Left lung (tissue), 4 donors: ENCODE measurements at regions not wholly inside any gene's neighbourhood (a gene's known extent, or its start where the extent isn't known, plus 50 kb on each side); places are given as distances from the start of the nearest gene placed in this dataset.

Source experiments
- ATAC-seq: fragments of 200-7000 bp; cut with Tn5 transposase; one replicate; pipeline ENCODE4 v1.9.1; 2020; ENCODE audit warnings: moderate library complexity
- DNase-seq, 4 donors: peaks; one replicate each; pipeline ENCODE4 v3.0.0-alpha.2; 2013 to 2020
- H3K27ac ChIP-seq, 2 donors: fragments of 200-600 bp; sonication (generic) in 1 of 2; one replicate each; pipeline versions ENCODE4 v1.5.0 to v1.8.0; 2020 to 2021
- H3K27me3 ChIP-seq, 2 donors: fragments of 200-600 bp; sonication (generic) in 1 of 2; one replicate each; pipeline versions ENCODE4 v1.5.0 to v1.8.0; 2020 to 2021
- H3K36me3 ChIP-seq, 2 donors: fragments of 200-600 bp; sonication (generic) in 1 of 2; one replicate each; pipeline versions ENCODE4 v1.5.0 to v1.8.0; 2020 to 2021
- H3K4me1 ChIP-seq, 2 donors: fragments of 200-600 bp; one replicate each; pipeline ENCODE4 v1.8.0; 2021
- H3K4me3 ChIP-seq, 2 donors: fragments of 200-600 bp; sonication (generic) in 1 of 2; one replicate each; pipeline versions ENCODE4 v1.5.0 to v1.8.0; 2020 to 2021; ENCODE audit warnings: mild to moderate bottlenecking in 1 of 2
- H3K9me3 ChIP-seq, 2 donors: fragments of 200-600 bp; sonication (generic) in 1 of 2; one replicate each; pipeline versions ENCODE4 v1.5.0 to v1.8.0; 2020 to 2021
- intact Hi-C, 2 donors: fragments of 100-400 bp; cut with DNase I; formaldehyde crosslinking; loops; one replicate each; pipeline versions ENCODE4 v1.11.2 to v1.14.2; 2022
- TF ChIP-seq, protein P1 (sequence below), 2 donors: fragments of 200-600 bp; sonication (generic) in 1 of 2; IDR thresholded peaks; one replicate each; pipeline versions ENCODE4 v1.5.0 to v1.8.0; 2021; ENCODE audit warnings: antibody characterized with exemption in 2 of 2
- donor health status: DM: no; HTN: yes; CAD: no.
- donor health status: DM: no; HTN: no; CAD: no.

DNA sequence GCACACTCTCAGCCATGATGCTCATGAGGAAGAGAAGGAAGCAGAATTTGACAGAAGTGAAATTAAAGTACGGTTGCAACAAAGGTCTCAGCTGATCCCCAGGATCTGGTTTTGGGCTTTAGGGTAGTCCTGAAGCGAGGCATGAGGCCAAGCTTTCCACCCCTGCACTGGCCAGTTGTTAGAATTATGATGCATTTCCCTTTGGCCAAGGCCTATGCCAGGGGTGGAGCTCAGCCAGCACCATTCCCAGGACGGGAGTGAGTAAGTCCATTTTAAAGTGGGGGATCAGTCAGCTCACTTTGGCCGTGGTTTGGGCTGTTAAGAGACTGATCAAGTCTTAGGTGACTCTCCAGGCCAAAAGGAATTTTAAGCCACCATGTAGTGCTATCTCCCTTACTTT, 314.5 kb upstream of the MMADHC start:
- no peak for ATAC-seq

DNA sequence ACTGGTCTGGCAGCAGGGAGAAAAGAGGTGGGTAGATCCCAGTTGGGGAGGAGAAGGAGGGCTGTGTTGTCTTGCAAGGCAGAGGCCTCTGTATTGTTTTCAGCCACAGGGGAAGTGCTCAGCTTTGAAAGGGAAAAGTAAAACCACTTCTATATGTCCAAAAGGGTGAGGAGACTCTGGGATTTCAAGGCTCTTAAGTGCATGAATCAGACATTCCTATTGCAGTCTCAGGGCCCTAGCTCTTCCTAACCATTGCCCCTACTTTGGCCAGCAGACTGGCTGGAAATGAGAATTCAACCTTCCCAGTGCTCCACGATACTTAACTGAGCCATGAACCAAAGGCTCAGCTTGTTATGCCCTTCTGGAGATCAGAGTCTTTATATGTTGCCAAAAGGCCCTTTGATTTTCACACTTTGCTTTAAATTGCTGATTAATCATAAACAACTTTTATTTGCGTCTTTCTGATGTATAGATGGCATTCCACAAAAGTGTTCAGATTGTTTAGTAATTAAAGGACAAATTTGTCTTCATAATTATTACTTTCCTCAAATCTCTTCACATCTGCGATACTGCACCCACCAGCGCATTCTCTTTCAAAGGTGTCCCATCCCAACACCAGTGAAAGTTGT, 313.8 kb upstream of the MMADHC start:
- ATAC-seq, result no peak
- H3K4me3 ChIP-seq, result no peak overlapping the region
- intact Hi-C loops, result no loop called here

More for the DNA sequence above, 314.5 kb upstream of the MMADHC start:
- no peaks in the 10 kb centered on the region for H3K9me3 ChIP-seq
- no peaks in the 10 kb centered on the region for H3K27me3 ChIP-seq
- no peak overlapping the region for H3K27ac ChIP-seq
- H3K36me3 ChIP-seq, result no peaks in the 10 kb centered on the region
- DNase-seq, result no peak
- TF ChIP-seq, protein P1, sequence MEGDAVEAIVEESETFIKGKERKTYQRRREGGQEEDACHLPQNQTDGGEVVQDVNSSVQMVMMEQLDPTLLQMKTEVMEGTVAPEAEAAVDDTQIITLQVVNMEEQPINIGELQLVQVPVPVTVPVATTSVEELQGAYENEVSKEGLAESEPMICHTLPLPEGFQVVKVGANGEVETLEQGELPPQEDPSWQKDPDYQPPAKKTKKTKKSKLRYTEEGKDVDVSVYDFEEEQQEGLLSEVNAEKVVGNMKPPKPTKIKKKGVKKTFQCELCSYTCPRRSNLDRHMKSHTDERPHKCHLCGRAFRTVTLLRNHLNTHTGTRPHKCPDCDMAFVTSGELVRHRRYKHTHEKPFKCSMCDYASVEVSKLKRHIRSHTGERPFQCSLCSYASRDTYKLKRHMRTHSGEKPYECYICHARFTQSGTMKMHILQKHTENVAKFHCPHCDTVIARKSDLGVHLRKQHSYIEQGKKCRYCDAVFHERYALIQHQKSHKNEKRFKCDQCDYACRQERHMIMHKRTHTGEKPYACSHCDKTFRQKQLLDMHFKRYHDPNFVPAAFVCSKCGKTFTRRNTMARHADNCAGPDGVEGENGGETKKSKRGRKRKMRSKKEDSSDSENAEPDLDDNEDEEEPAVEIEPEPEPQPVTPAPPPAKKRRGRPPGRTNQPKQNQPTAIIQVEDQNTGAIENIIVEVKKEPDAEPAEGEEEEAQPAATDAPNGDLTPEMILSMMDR (IDR thresholded peaks at IDR 0.05), result no peak
- no peak overlapping the region for H3K4me3 ChIP-seq
- H3K4me1 ChIP-seq, result no peaks in the 10 kb centered on the region
- intact Hi-C loops, result no loop called here

DNA sequence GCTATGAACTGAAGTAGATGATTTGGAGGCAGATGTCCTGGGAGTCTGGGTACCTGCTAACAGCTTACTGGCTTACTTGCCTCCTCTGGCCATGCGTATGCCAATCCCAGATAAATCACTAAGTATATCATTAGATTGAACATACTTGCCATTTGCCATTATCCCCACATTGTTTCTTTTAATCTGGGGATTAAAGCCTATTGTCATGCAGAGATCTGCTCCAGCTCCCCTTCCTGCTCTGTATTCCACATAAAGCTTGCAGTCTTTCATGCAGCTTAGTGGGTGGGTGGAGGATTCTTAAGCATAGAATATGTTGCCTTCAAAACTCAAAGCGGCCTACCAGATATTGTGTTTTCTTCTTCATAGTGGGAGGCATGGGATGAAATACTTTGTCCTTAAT, 311.8 kb upstream of the MMADHC start:
- no peak overlapping the region for H3K4me3 ChIP-seq
- no peaks in the 10 kb centered on the region for H3K9me3 ChIP-seq
- intact Hi-C loops, result no loop called here
- H3K27ac ChIP-seq, result no peak overlapping the region
- TF ChIP-seq, protein P1 (IDR thresholded peaks at IDR 0.05), result no peak
- DNase-seq (no peak), ATAC-seq (no peak)
- H3K36me3 ChIP-seq, result no peaks in the 10 kb centered on the region
- H3K27me3 ChIP-seq, result no peaks in the 10 kb centered on the region
- H3K4me1 ChIP-seq, result no peaks in the 10 kb centered on the region

More for the DNA sequence above, 313.8 kb upstream of the MMADHC start:
- H3K9me3 ChIP-seq, result no peaks in the 10 kb centered on the region
- no peaks in the 10 kb centered on the region for H3K36me3 ChIP-seq
- no peak overlapping the region for H3K27ac ChIP-seq
- DNase-seq, result no peak
- H3K27me3 ChIP-seq, result no peaks in the 10 kb centered on the region
- TF ChIP-seq, protein P1 (IDR thresholded peaks at IDR 0.05), result no peak
- no peaks in the 10 kb centered on the region for H3K4me1 ChIP-seq

DNA sequence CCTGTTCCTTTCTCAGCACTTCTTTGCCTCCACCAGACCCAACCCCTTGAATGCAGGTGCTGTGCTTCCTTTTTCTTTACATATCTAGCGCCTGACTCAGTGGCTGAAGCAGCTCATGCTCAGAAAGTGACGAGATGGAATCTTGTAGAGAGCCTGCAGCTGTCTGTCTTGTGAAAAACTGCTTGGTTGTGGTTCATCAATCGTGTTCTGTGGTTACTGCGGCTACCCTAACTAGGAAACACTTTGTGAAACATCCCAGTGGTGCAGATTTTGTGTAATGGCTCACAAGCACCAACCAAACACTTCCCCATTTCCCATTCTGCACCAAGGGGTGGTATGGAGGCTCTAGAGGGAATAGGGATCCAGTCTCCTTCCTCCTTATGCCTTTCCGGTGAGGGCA, 307.2 kb upstream of the MMADHC start:
- H3K9me3 ChIP-seq, result no peaks in the 10 kb centered on the region
- no peak overlapping the region for H3K27ac ChIP-seq
- intact Hi-C loops, result no loop called here
- ATAC-seq, result no peak
- TF ChIP-seq, protein P1 (IDR thresholded peaks at IDR 0.05), result no peak
- H3K4me1 ChIP-seq, result no peaks in the 10 kb centered on the region
- no peaks in the 10 kb centered on the region for H3K36me3 ChIP-seq
- H3K4me3 ChIP-seq, result no peak overlapping the region
- H3K27me3 ChIP-seq, result no peaks in the 10 kb centered on the region
- DNase-seq, result no peak

DNA sequence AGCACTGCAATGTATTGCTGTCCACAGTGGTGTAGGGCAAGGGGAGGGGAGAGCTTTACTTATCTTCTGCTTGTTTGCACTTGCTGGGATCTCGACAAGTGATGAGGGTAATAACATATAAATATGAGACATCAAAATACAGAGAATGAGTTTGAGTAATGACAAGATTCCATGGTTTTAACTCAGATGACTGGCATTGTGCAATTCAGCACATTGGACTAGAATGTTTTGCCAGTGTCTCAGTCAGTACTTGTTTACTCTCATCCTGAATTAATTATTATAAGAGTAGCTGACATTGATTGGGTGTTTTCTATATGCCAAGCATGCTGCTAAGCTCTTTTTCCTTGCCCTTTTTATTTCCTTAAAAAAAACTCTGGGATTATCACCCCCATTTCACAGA, 306.7 kb upstream of the MMADHC start:
- Histone ChIP-seq H3K27me3 (no peaks in the 10 kb centered on the region), H3K27ac (no peak overlapping the region), H3K9me3 (no peaks in the 10 kb centered on the region), H3K4me3 (no peak overlapping the region), H3K4me1 (no peaks in the 10 kb centered on the region), H3K36me3 (no peaks in the 10 kb centered on the region)
- intact Hi-C loops, result no loop called here
- DNase-seq, result no peak
- TF ChIP-seq, protein P1 (IDR thresholded peaks at IDR 0.05), result no peak
- no peak for ATAC-seq
